ENCODE measurements at regions not wholly inside any gene's neighbourhood (a gene's known extent, or its start where the extent isn't known, plus 50 kb on each side); places are given as distances from the start of the nearest gene placed in this dataset.

- DNase-seq: peak; percentile 86
- H3K27me3 ChIP-seq: no peaks in the 10 kb centered on the region
- no peaks in the 10 kb centered on the region for H3K9me3 ChIP-seq
- H3K4me3 ChIP-seq: no peak overlapping the region; the same call in 1 of the 2 replicates
- no peaks in the 10 kb centered on the region for H3K36me3 ChIP-seq
Measured at GRCh38 chr5:67268231-67269021, 71.8 kb upstream of the CD180 start.

- H3K36me3 ChIP-seq: no peaks in the 10 kb centered on the region
- no peaks in the 10 kb centered on the region for H3K9me3 ChIP-seq
- DNase-seq: peak; percentile 23
- no peaks in the 10 kb centered on the region for H3K27me3 ChIP-seq
- H3K4me3 ChIP-seq: no peak overlapping the region
Measured at GRCh38 chr5:67267512-67268216, 71.1 kb upstream of the CD180 start.

GRCh38 chr5:67266654-67267350 lies 70.2 kb upstream of the CD180 start:
- Histone ChIP-seq H3K27me3 (no peaks in the 10 kb centered on the region), H3K4me3 (no peak overlapping the region), H3K9me3 (no peaks in the 10 kb centered on the region), H3K36me3 (no peaks in the 10 kb centered on the region)
- DNase-seq: no peak

GRCh38 chr5:67265951-67266350 lies 69.4 kb upstream of the CD180 start:
- no peaks in the 10 kb centered on the region for H3K27me3 ChIP-seq
- no peaks in the 10 kb centered on the region for H3K9me3 ChIP-seq
- H3K36me3 ChIP-seq: no peaks in the 10 kb centered on the region
- no peak for DNase-seq
- H3K4me3 ChIP-seq: no peak overlapping the region

- Histone ChIP-seq H3K36me3 (no peaks in the 10 kb centered on the region), H3K4me3 (no peak overlapping the region), H3K27me3 (no peaks in the 10 kb centered on the region), H3K9me3 (no peaks in the 10 kb centered on the region)
- DNase-seq: no peak
Measured at GRCh38 chr5:67263656-67264408, 67.2 kb upstream of the CD180 start.

GRCh38 chr5:67262956-67263355 lies 66.4 kb upstream of the CD180 start:
- Histone ChIP-seq H3K4me3 (no peak overlapping the region), H3K9me3 (no peaks in the 10 kb centered on the region), H3K36me3 (no peaks in the 10 kb centered on the region), H3K27me3 (no peaks in the 10 kb centered on the region)
- DNase-seq: no peak

GRCh38 chr5:67262206-67262605 lies 65.6 kb upstream of the CD180 start:
- H3K27me3 ChIP-seq: no peaks in the 10 kb centered on the region
- DNase-seq: no peak

GRCh38 chr5:67259548-67260215 lies 63.1 kb upstream of the CD180 start:
- H3K9me3 ChIP-seq: no peaks in the 10 kb centered on the region
- H3K4me3 ChIP-seq: no peak overlapping the region
- no peaks in the 10 kb centered on the region for H3K27me3 ChIP-seq
- no peaks in the 10 kb centered on the region for H3K36me3 ChIP-seq
- no peak for DNase-seq

More at GRCh38 chr5:67262206-67262605, 65.6 kb upstream of the CD180 start:
- Histone ChIP-seq H3K9me3 (no peaks in the 10 kb centered on the region), H3K4me3 (no peak overlapping the region), H3K36me3 (no peaks in the 10 kb centered on the region)

GRCh38 chr5:67257500-67257899 lies 60.9 kb upstream of the CD180 start:
- no peaks in the 10 kb centered on the region for H3K27me3 ChIP-seq
- no peaks in the 10 kb centered on the region for H3K9me3 ChIP-seq

GRCh38 chr5:67257077-67257476 lies 60.5 kb upstream of the CD180 start:
- Histone ChIP-seq H3K27me3 (no peaks in the 10 kb centered on the region), H3K9me3 (no peaks in the 10 kb centered on the region), H3K36me3 (no peaks in the 10 kb centered on the region), H3K4me3 (no peak overlapping the region)
- DNase-seq: no peak

More at GRCh38 chr5:67257500-67257899, 60.9 kb upstream of the CD180 start:
- Histone ChIP-seq H3K4me3 (no peak overlapping the region), H3K36me3 (no peaks in the 10 kb centered on the region)
- no peak for DNase-seq

- H3K4me3 ChIP-seq: no peak overlapping the region
- DNase-seq: no peak
Measured at GRCh38 chr5:67255881-67256280, 59.3 kb upstream of the CD180 start.

GRCh38 chr5:67253911-67254310 lies 57.3 kb upstream of the CD180 start:
- no peaks in the 10 kb centered on the region for H3K27me3 ChIP-seq
- H3K36me3 ChIP-seq: no peaks in the 10 kb centered on the region
- DNase-seq: no peak
- H3K9me3 ChIP-seq: no peaks in the 10 kb centered on the region
- no peak overlapping the region for H3K4me3 ChIP-seq

More at GRCh38 chr5:67255881-67256280, 59.3 kb upstream of the CD180 start:
- Histone ChIP-seq H3K36me3 (no peaks in the 10 kb centered on the region), H3K27me3 (no peaks in the 10 kb centered on the region), H3K9me3 (no peaks in the 10 kb centered on the region)

GRCh38 chr5:67249590-67249895 lies 52.9 kb upstream of the CD180 start:
- no peak overlapping the region for H3K4me3 ChIP-seq
- H3K27me3 ChIP-seq: no peaks in the 10 kb centered on the region
- H3K9me3 ChIP-seq: no peaks in the 10 kb centered on the region
- H3K36me3 ChIP-seq: no peaks in the 10 kb centered on the region
- DNase-seq: no peak

- H3K9me3 ChIP-seq: no peaks in the 10 kb centered on the region
- H3K36me3 ChIP-seq: no peaks in the 10 kb centered on the region
- no peaks in the 10 kb centered on the region for H3K27me3 ChIP-seq
- no peak overlapping the region for H3K4me3 ChIP-seq
- DNase-seq: peak; percentile 22
Measured at GRCh38 chr5:67248703-67249589, 52.3 kb upstream of the CD180 start.

GRCh38 chr5:67246546-67247268 lies 50.1 kb upstream of the CD180 start:
- no peaks in the 10 kb centered on the region for H3K36me3 ChIP-seq
- no peaks in the 10 kb centered on the region for H3K27me3 ChIP-seq
- no peaks in the 10 kb centered on the region for H3K9me3 ChIP-seq
- no peak overlapping the region for H3K4me3 ChIP-seq
- no peak for DNase-seq
